Activated T-cell treated with anti-CD3 and anti-CD28 coated beads for 1 hour (primary cell): ENCODE measurements at regions not wholly inside any gene's neighbourhood (a gene's known extent, or its start where the extent isn't known, plus 50 kb on each side); places are given as distances from the start of the nearest gene placed in this dataset.

ENCODE experiments used
- DNase-seq: peaks from one replicate; pipeline ENCODE4 v3.0.0-alpha.2; 2020; ENCODE audit warnings: low read depth

- DNase-seq, result no peak
These were observed 250.0 kb upstream of the CLEC14A start for GRCh38 chr14:38505973-38506249.

- no peak for DNase-seq
These were observed 249.5 kb upstream of the CLEC14A start for GRCh38 chr14:38505221-38505972.

GRCh38 chr14:38504175-38504574 is 248.3 kb upstream of the CLEC14A start:
- no peak for DNase-seq

DNA sequence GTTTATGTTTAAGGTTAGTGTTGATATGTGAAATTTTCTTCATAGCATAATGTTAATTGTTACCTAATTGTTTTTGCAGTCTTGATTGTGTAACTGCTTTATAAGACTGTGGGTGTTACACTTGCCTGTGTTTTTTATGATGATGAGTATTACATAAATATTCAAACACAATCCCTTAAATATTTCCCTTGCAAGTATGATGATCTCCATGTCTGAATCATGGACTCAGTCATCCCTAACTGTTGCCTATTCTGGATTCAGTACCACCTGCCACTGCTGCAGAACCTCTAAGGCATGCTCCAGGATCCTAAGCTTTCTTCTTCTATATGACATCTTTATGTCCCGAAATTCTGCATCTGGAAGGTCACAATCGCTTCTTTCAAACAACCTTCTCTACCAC is 246.3 kb upstream of the CLEC14A start:
- DNase-seq, result no peak

DNA sequence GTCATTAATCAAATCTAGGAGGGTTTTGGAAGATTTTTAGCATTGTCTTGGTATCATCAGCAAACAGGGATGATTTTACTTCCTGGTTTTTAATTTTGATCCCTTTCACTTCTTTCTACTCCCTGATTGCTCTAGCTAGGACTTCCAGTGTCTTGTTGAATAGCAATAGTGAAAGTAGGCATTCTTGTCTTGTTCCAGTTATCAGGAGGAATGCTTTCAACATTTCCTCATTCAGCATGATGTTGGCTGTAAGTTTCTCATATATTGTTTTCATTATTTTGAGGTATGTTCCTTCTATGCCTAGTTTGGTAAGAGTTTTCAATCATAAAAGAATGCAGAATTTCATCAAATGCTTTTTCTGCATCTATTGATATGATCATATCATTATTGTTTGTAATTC is 244.2 kb upstream of the CLEC14A start:
- DNase-seq, result no peak

DNA sequence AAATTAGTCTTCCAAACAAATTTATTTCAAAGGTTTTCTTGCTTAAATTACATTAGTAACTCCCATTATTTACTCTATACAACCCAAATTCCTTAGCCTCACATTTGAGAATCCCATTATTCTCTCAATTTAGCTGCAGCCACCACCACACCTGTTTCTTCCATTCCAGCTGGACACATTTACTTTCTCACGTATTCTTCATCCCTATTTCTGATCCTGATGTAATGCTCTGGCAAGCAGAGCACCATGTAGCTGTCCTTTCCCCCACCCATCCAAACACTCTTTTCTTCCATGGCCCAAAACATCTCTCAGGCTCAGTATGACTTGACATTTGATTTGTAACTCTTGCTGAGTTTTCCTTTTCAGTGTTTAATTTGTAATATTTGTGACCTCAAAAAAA is 240.2 kb upstream of the CLEC14A start:
- no peak for DNase-seq

DNA sequence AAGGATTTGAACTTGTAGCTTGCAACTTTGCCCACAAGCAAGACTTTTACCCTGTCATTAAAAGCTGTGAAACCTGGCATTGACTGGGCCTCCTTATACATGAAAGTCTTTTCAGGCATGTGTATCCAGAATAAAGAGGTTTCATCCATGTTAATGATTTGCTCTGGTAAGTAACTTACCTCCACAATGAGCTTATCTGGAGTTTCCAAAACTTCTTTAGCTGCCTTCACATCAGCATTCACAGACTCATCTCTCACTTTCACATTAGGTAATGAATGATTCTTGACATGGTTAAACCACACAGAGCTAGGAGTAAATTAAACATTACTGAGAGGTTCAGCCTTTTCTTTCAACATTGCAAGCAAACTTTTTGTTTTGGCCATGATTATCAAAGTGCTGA is 234.4 kb upstream of the CLEC14A start:
- no peak for DNase-seq

GRCh38 chr14:38485026-38485425 is 229.1 kb upstream of the CLEC14A start:
- DNase-seq, result no peak

DNA sequence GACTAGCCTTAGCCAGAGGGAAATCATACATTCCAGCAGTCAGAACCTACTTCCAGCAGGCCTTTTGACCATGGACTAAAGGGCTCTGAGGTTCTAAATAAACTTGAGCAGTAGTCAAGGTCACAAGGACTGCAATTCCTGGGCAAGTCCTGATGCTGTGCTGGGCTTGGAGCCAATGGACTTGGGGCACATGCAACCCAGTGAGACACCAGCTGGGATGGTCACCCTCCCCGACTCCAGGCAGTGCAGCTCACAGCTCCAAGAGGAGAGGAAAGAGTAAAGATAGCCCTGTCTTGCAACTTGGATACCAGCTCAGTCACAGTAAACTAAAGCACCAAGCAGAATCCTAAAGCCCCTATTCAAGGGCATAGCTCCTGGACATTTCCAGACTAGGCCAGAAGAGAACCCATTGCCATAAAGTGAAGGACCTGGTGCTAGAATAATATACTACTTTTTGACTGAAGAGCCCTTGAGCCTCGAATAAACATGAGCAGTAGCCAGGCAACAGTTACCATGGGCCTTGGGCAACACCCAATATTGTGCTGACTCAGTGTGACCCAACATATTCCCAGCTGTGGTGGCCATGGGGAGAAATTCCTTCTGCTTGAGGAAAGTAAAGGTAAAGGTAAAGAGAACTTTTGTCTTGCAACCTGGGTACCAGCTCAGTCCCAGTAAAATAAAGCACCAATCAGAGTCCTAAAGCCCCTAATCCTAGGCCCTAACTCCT is 226.2 kb upstream of the CLEC14A start:
- DNase-seq, result no peak

GRCh38 chr14:38469156-38469555 is 213.3 kb upstream of the CLEC14A start:
- no peak for DNase-seq

GRCh38 chr14:38442208-38442607 is 186.3 kb upstream of the CLEC14A start:
- no peak for DNase-seq

DNA sequence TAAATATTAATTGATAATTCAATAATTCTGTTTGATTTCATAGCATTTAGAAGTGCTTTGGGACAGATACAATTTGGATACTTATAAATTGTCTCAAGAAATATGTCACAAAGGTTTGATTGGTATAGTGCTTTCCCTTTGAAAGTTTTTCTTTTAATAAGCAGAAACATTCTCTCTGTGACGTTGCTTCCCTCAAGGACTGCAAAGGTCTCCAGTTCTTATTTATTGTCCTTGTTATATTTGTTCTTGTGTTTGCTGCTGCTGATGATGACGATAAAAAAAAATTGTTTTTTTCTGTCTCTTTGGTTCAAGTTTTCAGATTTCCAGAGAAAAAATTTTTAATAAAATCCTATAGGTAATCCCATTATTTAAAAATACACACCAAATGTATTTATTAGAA is 176.3 kb upstream of the CLEC14A start:
- no peak for DNase-seq

DNA sequence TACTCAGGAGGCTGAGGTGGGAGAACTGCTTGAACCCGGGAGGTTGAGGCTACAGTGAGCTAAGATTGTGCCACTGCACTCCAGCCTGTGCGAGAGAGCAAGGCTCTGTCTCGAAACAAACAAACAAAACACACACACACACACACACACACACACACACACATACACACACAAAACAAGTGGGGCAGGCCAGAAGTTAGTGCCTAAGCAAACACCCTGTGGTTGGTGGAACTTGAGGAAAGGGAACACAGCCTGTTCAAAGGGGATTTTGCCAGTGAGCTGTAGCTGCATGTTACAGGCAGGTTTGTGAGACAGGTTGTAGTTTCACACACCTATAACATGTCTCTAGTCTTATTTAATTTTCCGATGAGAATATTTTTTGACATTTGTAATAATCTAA is 175.3 kb upstream of the CLEC14A start:
- DNase-seq, result no peak

DNA sequence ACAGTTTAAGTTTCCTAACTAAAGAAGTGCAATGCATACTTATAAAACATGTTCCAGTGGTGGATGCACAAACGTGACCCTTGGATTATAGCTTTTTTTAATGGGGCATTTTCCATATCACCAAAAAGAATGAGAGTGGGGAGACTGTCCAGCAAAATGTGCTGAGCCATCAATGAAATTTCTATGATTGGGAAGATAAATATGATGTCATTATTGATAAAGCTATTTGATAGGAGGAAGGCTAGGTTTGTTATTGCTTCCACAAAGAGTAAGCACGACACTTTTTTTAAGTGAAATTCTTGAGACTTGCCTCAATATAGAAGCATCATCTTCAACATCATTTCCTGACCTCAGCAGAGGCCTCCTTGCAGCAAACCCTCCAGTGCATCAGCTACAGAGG is 174.6 kb upstream of the CLEC14A start:
- DNase-seq, result no peak

- DNase-seq, result no peak
These were observed 169.6 kb upstream of the CLEC14A start for GRCh38 chr14:38425324-38425976.

DNA sequence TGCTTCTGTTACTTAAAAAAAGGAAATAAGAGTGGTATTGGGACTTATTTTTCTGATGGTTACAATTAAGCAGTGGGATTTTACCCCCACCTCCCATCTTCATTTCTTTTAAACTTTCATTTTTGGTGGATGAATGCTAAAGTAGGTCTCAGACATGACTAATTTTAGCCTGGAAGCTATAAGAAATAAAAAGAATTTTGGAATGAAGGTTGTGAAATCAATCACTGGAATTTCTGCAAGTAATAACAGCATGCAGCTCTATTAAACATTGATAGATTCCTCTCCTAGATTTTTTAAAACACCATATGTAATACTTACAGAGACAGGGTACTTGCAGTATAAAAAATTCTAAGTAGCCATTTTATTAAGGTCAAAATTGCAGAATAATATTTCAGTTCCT is 164.2 kb upstream of the CLEC14A start:
- DNase-seq, result no peak

GRCh38 chr14:38419579-38419978 is 163.7 kb upstream of the CLEC14A start:
- DNase-seq, result no peak

GRCh38 chr14:38412654-38413053 is 156.8 kb upstream of the CLEC14A start:
- DNase-seq, result no peak

DNA sequence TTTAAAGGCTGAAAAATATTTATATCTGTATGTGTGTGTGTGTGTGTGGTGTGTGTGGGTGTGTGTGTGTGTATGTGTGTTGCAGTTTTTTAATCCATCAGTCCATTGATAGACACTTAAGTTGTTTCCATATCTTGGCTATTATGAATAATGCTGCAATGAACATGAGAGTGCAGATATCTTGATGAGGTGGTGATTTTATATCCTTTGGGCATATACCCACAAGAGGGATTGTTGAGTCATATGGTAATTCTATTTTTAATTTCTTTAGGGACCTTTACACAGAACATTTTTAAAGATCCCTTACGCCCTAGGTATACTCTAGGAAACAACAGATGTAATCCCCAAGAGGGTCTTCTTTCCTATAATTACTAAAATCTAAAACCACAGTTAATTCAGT is 154.5 kb upstream of the CLEC14A start:
- no peak for DNase-seq

GRCh38 chr14:38409071-38409705 is 153.3 kb upstream of the CLEC14A start:
- DNase-seq, result no peak

DNA sequence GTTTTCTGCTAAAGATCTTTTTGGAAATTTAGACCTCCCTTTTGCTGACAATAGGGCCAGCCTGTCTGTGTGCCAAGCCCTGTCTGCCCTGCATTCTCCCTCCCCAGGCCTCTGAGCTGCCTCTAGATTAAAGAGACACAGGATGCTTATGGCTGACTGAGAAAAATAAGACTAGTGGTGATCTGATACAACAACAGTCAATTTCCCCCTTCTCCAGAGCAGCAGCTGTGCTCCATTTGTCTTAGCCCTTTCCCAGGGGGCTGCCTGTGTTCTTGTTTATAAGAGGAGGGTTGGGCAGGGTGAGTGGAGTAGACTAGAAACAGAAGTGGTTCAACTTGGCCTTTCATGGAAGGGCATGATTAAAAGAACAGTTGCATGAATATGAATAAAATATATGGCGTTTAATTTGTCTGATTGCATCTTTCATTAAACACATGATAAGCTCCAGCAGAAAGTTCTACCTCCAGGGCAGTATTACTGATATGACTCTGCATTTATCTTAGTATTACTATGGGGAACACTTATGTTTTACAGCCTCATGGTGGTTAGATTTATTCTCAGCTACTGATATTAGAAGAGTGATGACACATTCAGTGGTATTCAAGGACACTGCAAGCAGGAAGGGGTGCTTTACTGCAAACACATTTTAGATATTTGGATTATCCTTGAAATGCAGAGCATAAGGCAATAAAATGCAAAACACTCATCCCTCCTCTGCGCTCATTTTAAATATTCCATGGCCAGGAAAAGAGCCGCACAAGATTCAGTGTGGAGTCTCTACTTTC is 150.2 kb upstream of the CLEC14A start:
- DNase-seq, result no peak

- no peak for DNase-seq
These were observed 148.7 kb upstream of the CLEC14A start for GRCh38 chr14:38404616-38405015.
